Breast epithelium (tissue), 3 donors: ENCODE measurements at regions not wholly inside any gene's neighbourhood (a gene's known extent, or its start where the extent isn't known, plus 50 kb on each side); places are given as distances from the start of the nearest gene placed in this dataset.

Experiments used
- POLR2A ChIP-seq: fragments of 450-650 bp; IDR thresholded peaks from one replicate; pipeline ENCODE4 v1.6.1; 2016; ENCODE audit warnings: antibody characterized with exemption, mild to moderate bottlenecking, moderate library complexity
- POLR2AphosphoS5 ChIP-seq, 3 donors: sonication (generic); formaldehyde crosslinking; IDR thresholded peaks; one replicate each; pipeline ENCODE4 v1.6.1; 2017; ENCODE audit warnings: antibody characterized with exemption in 3 of 3
- TF ChIP-seq, protein P1 (sequence below), 3 donors: fragments of 450-650 bp; IDR thresholded peaks; one replicate each; pipeline ENCODE4 v1.5.1; 2016 to 2017; ENCODE audit warnings: antibody characterized with exemption in 3 of 3, mild to moderate bottlenecking in 3 of 3, moderate library complexity in 3 of 3

DNA sequence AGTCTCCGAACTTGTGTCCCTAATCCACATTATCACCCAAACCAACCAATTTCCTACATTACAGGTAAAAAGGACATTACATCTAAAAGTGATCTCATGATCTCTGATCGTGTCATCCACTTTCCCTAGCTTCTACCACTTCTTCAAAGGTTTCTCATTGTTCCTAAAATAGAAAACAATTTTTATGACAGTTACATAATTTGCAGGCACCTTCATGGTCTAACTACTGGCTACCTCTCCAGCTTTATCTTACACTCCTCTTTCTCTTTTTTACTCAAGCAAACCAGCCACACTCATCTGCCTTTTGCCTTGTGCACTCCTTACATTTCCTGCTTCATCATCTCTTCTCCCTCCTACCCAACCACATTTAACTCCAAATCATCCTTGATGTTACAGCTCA is 886.7 kb upstream of the SORCS1 start:
- no peak for TF ChIP-seq POLR2AphosphoS5 (IDR thresholded peaks at IDR 0.05)
- TF ChIP-seq, protein P1, sequence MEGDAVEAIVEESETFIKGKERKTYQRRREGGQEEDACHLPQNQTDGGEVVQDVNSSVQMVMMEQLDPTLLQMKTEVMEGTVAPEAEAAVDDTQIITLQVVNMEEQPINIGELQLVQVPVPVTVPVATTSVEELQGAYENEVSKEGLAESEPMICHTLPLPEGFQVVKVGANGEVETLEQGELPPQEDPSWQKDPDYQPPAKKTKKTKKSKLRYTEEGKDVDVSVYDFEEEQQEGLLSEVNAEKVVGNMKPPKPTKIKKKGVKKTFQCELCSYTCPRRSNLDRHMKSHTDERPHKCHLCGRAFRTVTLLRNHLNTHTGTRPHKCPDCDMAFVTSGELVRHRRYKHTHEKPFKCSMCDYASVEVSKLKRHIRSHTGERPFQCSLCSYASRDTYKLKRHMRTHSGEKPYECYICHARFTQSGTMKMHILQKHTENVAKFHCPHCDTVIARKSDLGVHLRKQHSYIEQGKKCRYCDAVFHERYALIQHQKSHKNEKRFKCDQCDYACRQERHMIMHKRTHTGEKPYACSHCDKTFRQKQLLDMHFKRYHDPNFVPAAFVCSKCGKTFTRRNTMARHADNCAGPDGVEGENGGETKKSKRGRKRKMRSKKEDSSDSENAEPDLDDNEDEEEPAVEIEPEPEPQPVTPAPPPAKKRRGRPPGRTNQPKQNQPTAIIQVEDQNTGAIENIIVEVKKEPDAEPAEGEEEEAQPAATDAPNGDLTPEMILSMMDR (IDR thresholded peaks at IDR 0.05) = no peak
- TF ChIP-seq POLR2A = no peak
